DMS53 treated with DMSO at 0.1 percent for 48 hours (cell line): ENCODE measurements at regions not wholly inside any gene's neighbourhood (a gene's known extent, or its start where the extent isn't known, plus 50 kb on each side); places are given as distances from the start of the nearest gene placed in this dataset.

Experiments used
- DNase-seq: peaks from one replicate; lab custom pipeline; 2025; ENCODE audit not compliant: unreplicated experiment; lab: John Stamatoyannopoulos, UW

- DNase-seq = no peak
Observed at GRCh38 chr2:147712051-147712450, 132.8 kb upstream of the ACVR2A start.

GRCh38 chr2:147711031-147711430 lies 133.8 kb upstream of the ACVR2A start:
- no peak for DNase-seq

- no peak for DNase-seq
Observed at GRCh38 chr2:147709655-147710054, 135.2 kb upstream of the ACVR2A start.

GRCh38 chr2:147703171-147703570 lies 141.7 kb upstream of the ACVR2A start:
- no peak for DNase-seq

- DNase-seq = no peak
Observed at GRCh38 chr2:147698166-147698565, 146.7 kb upstream of the ACVR2A start.

- DNase-seq = no peak
Observed at GRCh38 chr2:147696426-147696825, 148.4 kb upstream of the ACVR2A start.

- no peak for DNase-seq
Observed at GRCh38 chr2:147689220-147689909, 155.5 kb upstream of the ACVR2A start.

- no peak for DNase-seq
Observed at GRCh38 chr2:147688242-147688641, 156.6 kb upstream of the ACVR2A start.

GRCh38 chr2:147686365-147686764 lies 158.5 kb upstream of the ACVR2A start:
- no peak for DNase-seq

- no peak for DNase-seq
Observed at GRCh38 chr2:147684903-147685302, 159.9 kb upstream of the ACVR2A start.

- no peak for DNase-seq
Observed at GRCh38 chr2:147683380-147683779, 161.4 kb upstream of the ACVR2A start.

- no peak for DNase-seq
Observed at GRCh38 chr2:147681093-147681492, 163.7 kb upstream of the ACVR2A start.

GRCh38 chr2:147679955-147680531 lies 164.8 kb upstream of the ACVR2A start:
- DNase-seq = no peak

GRCh38 chr2:147679191-147679954 lies 165.5 kb upstream of the ACVR2A start:
- DNase-seq = no peak

GRCh38 chr2:147665105-147665504 lies 179.7 kb upstream of the ACVR2A start:
- DNase-seq = no peak

- no peak for DNase-seq
Observed at GRCh38 chr2:147663962-147664361, 180.9 kb upstream of the ACVR2A start.

GRCh38 chr2:147663153-147663961 lies 181.5 kb upstream of the ACVR2A start:
- no peak for DNase-seq

- no peak for DNase-seq
Observed at GRCh38 chr2:147662221-147662620, 182.6 kb upstream of the ACVR2A start.

- no peak for DNase-seq
Observed at GRCh38 chr2:147660680-147661079, 184.1 kb upstream of the ACVR2A start.

- no peak for DNase-seq
Observed at GRCh38 chr2:147659051-147659450, 185.8 kb upstream of the ACVR2A start.
